SK-N-SH (cell line): ENCODE measurements at regions not wholly inside any gene's neighbourhood (a gene's known extent, or its start where the extent isn't known, plus 50 kb on each side); places are given as distances from the start of the nearest gene placed in this dataset.

Experiments
- CHD2 ChIP-seq: fragments of 150-350 bp; IDR thresholded peaks from 2 replicates; pipeline ENCODE4 v1.6.1; 2018; ENCODE audit warnings: low read length; ENCODE audit not compliant: partially characterized antibody
- GABPA ChIP-seq: IDR thresholded peaks from 2 replicates; pipeline ENCODE4 v1.4.0; 2012; ENCODE audit warnings: low read depth, mild to moderate bottlenecking
- IRF3 ChIP-seq: fragments of 150-350 bp; IDR thresholded peaks from 2 replicates; pipeline ENCODE4 v1.6.1; 2016; ENCODE audit warnings: mild to moderate bottlenecking, low read depth, low read length
- NRF1 ChIP-seq: IDR thresholded peaks from 2 replicates; pipeline ENCODE4 v1.6.1; 2012; ENCODE audit warnings: low read depth, mild to moderate bottlenecking, low read length
- RAD21 ChIP-seq: IDR thresholded peaks from 2 replicates; pipeline ENCODE4 v1.6.1; 2012; ENCODE audit warnings: mild to moderate bottlenecking, low read length
- SIN3A ChIP-seq: IDR thresholded peaks from 2 replicates; pipeline ENCODE4 v1.6.1; 2012; ENCODE audit warnings: low read depth, mild to moderate bottlenecking, low read length, moderate library complexity, borderline replicate concordance
- TF ChIP-seq, protein P1 (sequence below): fragments of 200-600 bp; sonication (generic); IDR thresholded peaks from 2 replicates; pipeline ENCODE4 v1.6.1; 2017; ENCODE audit warnings: antibody characterized with exemption, mild to moderate bottlenecking, moderate library complexity

GRCh38 chr9:126066131-126066530, 260.5 kb upstream of the MVB12B start:
- TF ChIP-seq, protein P1, sequence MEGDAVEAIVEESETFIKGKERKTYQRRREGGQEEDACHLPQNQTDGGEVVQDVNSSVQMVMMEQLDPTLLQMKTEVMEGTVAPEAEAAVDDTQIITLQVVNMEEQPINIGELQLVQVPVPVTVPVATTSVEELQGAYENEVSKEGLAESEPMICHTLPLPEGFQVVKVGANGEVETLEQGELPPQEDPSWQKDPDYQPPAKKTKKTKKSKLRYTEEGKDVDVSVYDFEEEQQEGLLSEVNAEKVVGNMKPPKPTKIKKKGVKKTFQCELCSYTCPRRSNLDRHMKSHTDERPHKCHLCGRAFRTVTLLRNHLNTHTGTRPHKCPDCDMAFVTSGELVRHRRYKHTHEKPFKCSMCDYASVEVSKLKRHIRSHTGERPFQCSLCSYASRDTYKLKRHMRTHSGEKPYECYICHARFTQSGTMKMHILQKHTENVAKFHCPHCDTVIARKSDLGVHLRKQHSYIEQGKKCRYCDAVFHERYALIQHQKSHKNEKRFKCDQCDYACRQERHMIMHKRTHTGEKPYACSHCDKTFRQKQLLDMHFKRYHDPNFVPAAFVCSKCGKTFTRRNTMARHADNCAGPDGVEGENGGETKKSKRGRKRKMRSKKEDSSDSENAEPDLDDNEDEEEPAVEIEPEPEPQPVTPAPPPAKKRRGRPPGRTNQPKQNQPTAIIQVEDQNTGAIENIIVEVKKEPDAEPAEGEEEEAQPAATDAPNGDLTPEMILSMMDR = no peak
- TF ChIP-seq IRF3 (no peak), GABPA (no peak), RAD21 (no peak), CHD2 (no peak), SIN3A (no peak), NRF1 (no peak)
